Brain microvascular endothelial cell (primary cell): ENCODE measurements at regions not wholly inside any gene's neighbourhood (a gene's known extent, or its start where the extent isn't known, plus 50 kb on each side); places are given as distances from the start of the nearest gene placed in this dataset.

Source experiments
- DNase-seq: peaks from one replicate; pipeline ENCODE4 v3.0.0-alpha.2; 2020
- H3K27ac ChIP-seq: fragments of 250-450 bp; sonication (Bioruptor Pico); 2 replicates; pipeline ENCODE4 v1.5.1; 2020; ENCODE audit warnings: mild to moderate bottlenecking, moderate library complexity
- H3K27me3 ChIP-seq: fragments of 250-450 bp; sonication (Bioruptor Pico); replicated peaks from 2 replicates; pipeline ENCODE4 v1.5.1; 2020; ENCODE audit warnings: mild to moderate bottlenecking
- H3K36me3 ChIP-seq: fragments of 250-450 bp; sonication (Bioruptor Pico); replicated peaks from 2 replicates; pipeline ENCODE4 v1.5.1; 2020; ENCODE audit warnings: mild to moderate bottlenecking
- H3K4me3 ChIP-seq: 2 replicates; pipeline ENCODE4 v1.5.1; 2011; ENCODE audit warnings: low read depth, mild to moderate bottlenecking, control low read depth, low read length, moderate library complexity
- CTCF ChIP-seq: IDR thresholded peaks from 2 replicates; pipeline ENCODE4 v1.5.1; 2011; ENCODE audit warnings: low read depth, mild to moderate bottlenecking, moderate library complexity, low read length, control low read depth, inconsistent platforms; ENCODE audit errors: missing control alignments
- in situ Hi-C: cut with HindIII; loops from 2 replicates; pipeline ENCODE4 v1.10.0; 2017; ENCODE audit warnings: low sequenced_read_pairs, low pct_ligation_motif_present

- H3K27me3 ChIP-seq, result no peaks in the 10 kb centered on the region
- no peak for DNase-seq
- no peak for TF ChIP-seq CTCF
- in situ Hi-C loops, result no loop called here
- no peak overlapping the region for H3K4me3 ChIP-seq
- no peak overlapping the region for H3K27ac ChIP-seq
- no peaks in the 10 kb centered on the region for H3K36me3 ChIP-seq
Measured at GRCh38 chr11:71150859-71151258, 101.5 kb downstream of the SHANK2 start.

GRCh38 chr11:71148716-71149115, 103.7 kb downstream of the SHANK2 start:
- DNase-seq, result no peak
- in situ Hi-C loops, result no loop called here
- Histone ChIP-seq H3K27me3 (no peaks in the 10 kb centered on the region), H3K36me3 (no peaks in the 10 kb centered on the region), H3K4me3 (no peak overlapping the region), H3K27ac (no peak overlapping the region)
- TF ChIP-seq CTCF, result no peak

GRCh38 chr11:71147331-71147730, 105.0 kb downstream of the SHANK2 start:
- in situ Hi-C loops, result no loop called here
- H3K27ac ChIP-seq, result no peak overlapping the region
- no peaks in the 10 kb centered on the region for H3K27me3 ChIP-seq
- no peak for TF ChIP-seq CTCF
- DNase-seq, result no peak
- no peaks in the 10 kb centered on the region for H3K36me3 ChIP-seq
- H3K4me3 ChIP-seq, result no peak overlapping the region

GRCh38 chr11:71146846-71147245, 105.5 kb downstream of the SHANK2 start:
- Histone ChIP-seq H3K4me3 (no peak overlapping the region), H3K27me3 (no peaks in the 10 kb centered on the region), H3K36me3 (no peaks in the 10 kb centered on the region), H3K27ac (no peak overlapping the region)
- no peak for TF ChIP-seq CTCF
- DNase-seq, result no peak
- in situ Hi-C loops, result no loop called here

- no peak for DNase-seq
- no peaks in the 10 kb centered on the region for H3K36me3 ChIP-seq
- no peak overlapping the region for H3K4me3 ChIP-seq
- no peak overlapping the region for H3K27ac ChIP-seq
- no peaks in the 10 kb centered on the region for H3K27me3 ChIP-seq
- in situ Hi-C loops, result no loop called here
- no peak for TF ChIP-seq CTCF
Measured at GRCh38 chr11:71145988-71146824, 106.2 kb downstream of the SHANK2 start.

- H3K27me3 ChIP-seq, result no peaks in the 10 kb centered on the region
- H3K36me3 ChIP-seq, result no peaks in the 10 kb centered on the region
- TF ChIP-seq CTCF, result no peak
- DNase-seq, result no peak
- H3K4me3 ChIP-seq, result no peak overlapping the region
- H3K27ac ChIP-seq, result no peak overlapping the region
- in situ Hi-C loops, result no loop called here
Measured at GRCh38 chr11:71145368-71145767, 107.0 kb downstream of the SHANK2 start.
